ENCODE measurements at regions not wholly inside any gene's neighbourhood (a gene's known extent, or its start where the extent isn't known, plus 50 kb on each side); places are given as distances from the start of the nearest gene placed in this dataset.

DNA sequence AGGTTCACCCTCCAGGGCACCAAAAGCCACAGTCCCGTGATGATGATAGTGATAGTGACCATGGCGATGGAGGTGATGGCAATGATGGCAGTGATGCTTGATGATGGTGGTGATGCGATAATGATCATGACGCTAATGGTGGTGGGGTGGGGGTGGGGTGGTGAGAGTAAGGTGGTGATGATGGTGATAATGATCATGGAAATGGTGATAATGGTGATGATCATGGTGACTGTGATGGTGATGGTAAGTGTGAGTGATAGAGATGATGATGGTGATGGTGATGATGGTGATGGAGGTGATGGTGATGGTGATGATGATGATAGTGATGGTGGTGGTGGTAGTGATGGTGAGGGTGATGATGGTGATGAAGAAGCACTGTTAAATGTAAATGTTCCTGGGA lies 96.9 kb downstream of the SYNE3 start:
- no peaks in the 10 kb centered on the region for H3K27me3 ChIP-seq (replicated peaks; ENCODE audit: control insufficient read depth, insufficient read depth, low read length)
- no peak for DNase-seq (ENCODE audit: extremely low read depth, insufficient read length)
- no peak overlapping the region for H3K4me3 ChIP-seq (replicated peaks; ENCODE audit: low read depth, low read length)
- H3K36me3 ChIP-seq (ENCODE audit: control insufficient read depth, insufficient read depth, low read length): peaks cover 39% of the 10 kb centered on the region
- TF ChIP-seq CTCF (IDR thresholded peaks at IDR 0.05; ENCODE audit: insufficient read depth, low read length, poor library complexity, severe bottlenecking): no peak

DNA sequence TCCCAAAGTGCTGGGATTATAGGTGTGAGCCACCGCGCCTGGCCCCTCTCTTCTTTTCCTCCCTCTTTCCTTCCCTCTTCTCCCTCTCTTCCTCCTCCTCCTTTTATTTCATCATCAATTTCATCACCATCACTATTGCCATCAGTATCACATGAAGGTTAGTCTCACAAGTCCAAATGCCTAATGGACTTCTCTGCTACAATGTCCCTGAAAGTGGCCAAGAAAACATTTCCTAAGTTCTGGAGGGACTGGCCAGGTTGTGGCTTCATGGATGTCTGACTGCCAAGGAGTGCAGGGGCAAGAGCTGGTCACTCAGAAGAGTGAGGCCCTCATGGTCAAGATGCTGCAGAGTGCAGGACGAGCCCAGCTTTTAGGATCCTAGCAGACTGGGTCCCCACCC lies 97.6 kb downstream of the SYNE3 start:
- DNase-seq (ENCODE audit: extremely low read depth, insufficient read length): no peak
- Histone ChIP-seq H3K36me3 (ENCODE audit: control insufficient read depth, insufficient read depth, low read length) (peaks cover 34% of the 10 kb centered on the region), H3K4me3 (replicated peaks; ENCODE audit: low read depth, low read length) (no peak overlapping the region), H3K27me3 (replicated peaks; ENCODE audit: control insufficient read depth, insufficient read depth, low read length) (no peaks in the 10 kb centered on the region)
- no peak for TF ChIP-seq CTCF (IDR thresholded peaks at IDR 0.05; ENCODE audit: insufficient read depth, low read length, poor library complexity, severe bottlenecking)

DNA sequence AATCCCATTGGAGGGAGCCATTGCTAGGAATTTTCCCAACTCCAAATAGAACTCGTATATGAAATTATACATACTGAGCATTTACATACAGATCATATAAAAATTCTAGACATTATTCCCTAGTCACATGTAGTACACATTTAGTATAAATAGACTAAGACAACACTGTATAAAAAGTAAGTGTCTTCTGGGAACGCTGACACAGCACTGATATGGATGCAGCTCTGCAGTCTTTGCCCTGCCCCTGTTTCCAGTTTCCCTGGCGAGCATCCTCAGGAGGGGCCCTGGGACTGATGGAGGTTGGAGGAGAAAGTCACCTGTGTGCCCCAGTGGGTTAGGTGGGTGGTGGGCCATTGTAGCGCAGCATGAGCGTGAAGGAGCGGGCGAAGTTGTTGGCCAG lies 97.8 kb upstream of the CLMN start:
- no peaks in the 10 kb centered on the region for H3K27me3 ChIP-seq (replicated peaks; ENCODE audit: control insufficient read depth, insufficient read depth, low read length)
- H3K4me3 ChIP-seq (replicated peaks; ENCODE audit: low read depth, low read length): no peak overlapping the region
- no peak for TF ChIP-seq CTCF (IDR thresholded peaks at IDR 0.05; ENCODE audit: insufficient read depth, low read length, poor library complexity, severe bottlenecking)
- no peak for DNase-seq (ENCODE audit: extremely low read depth, insufficient read length)
- H3K36me3 ChIP-seq (ENCODE audit: control insufficient read depth, insufficient read depth, low read length): peaks cover 34% of the 10 kb centered on the region

DNA sequence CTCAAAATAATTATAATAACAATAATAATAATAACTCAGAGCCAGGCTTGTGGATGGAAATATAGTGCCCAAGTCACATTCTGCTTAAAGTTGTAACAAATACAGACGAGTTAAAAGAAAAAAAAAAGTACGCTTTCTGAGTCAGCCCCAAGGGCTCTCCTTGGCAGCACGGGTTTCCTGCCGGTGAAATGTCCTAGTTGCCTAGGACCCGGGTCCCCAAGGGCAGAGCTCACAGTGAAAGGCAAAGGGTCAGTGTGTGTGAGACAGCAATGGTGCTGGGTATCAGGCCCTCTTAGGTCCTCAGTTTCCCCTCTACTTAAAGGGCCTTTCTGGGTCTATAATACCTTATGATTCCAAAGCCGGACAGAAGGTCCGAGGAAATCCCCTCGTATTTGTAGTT lies 96.3 kb upstream of the CLMN start:
- no peak for DNase-seq (ENCODE audit: extremely low read depth, insufficient read length)
- H3K4me3 ChIP-seq (replicated peaks; ENCODE audit: low read depth, low read length): no peak overlapping the region
- peaks cover 30% of the 10 kb centered on the region for H3K36me3 ChIP-seq (ENCODE audit: control insufficient read depth, insufficient read depth, low read length)
- no peak for TF ChIP-seq CTCF (IDR thresholded peaks at IDR 0.05; ENCODE audit: insufficient read depth, low read length, poor library complexity, severe bottlenecking)
- no peaks in the 10 kb centered on the region for H3K27me3 ChIP-seq (replicated peaks; ENCODE audit: control insufficient read depth, insufficient read depth, low read length)

- Histone ChIP-seq H3K27me3 (replicated peaks; ENCODE audit: control insufficient read depth, insufficient read depth, low read length) (no peaks in the 10 kb centered on the region), H3K36me3 (ENCODE audit: control insufficient read depth, insufficient read depth, low read length) (peaks cover 31% of the 10 kb centered on the region), H3K4me3 (replicated peaks; ENCODE audit: low read depth, low read length) (no peak overlapping the region)
- DNase-seq (ENCODE audit: extremely low read depth, insufficient read length): no peak
- TF ChIP-seq CTCF (IDR thresholded peaks at IDR 0.05; ENCODE audit: insufficient read depth, low read length, poor library complexity, severe bottlenecking): no peak
Measured at GRCh38 chr14:95413289-95414215, 93.8 kb upstream of the CLMN start.
